ENCODE measurements at regions not wholly inside any gene's neighbourhood (a gene's known extent, or its start where the extent isn't known, plus 50 kb on each side); places are given as distances from the start of the nearest gene placed in this dataset.

DNA sequence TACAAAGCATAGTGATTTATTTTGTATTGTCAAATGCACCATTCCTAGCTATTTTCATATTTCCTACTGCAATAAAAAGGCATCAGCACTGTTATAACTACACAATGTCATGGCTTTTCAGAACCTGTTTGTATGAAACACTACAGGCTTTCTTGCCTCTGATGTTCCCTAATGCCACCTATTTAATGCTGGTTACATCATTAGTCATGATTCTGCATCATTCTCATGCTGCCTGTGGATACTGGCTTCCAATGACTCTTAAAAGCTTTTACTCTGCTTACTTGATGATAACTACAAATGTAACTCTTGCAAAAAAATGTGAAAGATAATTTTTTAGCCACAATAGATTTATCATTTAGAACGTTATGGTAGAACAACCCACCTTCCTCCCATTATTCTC, 529.4 kb downstream of the HTR7 start:
- TF ChIP-seq EZH2phosphoT487 (IDR thresholded peaks at IDR 0.05; ENCODE audit: borderline replicate concordance, low read length), result no peak
- TF ChIP-seq, protein P1, sequence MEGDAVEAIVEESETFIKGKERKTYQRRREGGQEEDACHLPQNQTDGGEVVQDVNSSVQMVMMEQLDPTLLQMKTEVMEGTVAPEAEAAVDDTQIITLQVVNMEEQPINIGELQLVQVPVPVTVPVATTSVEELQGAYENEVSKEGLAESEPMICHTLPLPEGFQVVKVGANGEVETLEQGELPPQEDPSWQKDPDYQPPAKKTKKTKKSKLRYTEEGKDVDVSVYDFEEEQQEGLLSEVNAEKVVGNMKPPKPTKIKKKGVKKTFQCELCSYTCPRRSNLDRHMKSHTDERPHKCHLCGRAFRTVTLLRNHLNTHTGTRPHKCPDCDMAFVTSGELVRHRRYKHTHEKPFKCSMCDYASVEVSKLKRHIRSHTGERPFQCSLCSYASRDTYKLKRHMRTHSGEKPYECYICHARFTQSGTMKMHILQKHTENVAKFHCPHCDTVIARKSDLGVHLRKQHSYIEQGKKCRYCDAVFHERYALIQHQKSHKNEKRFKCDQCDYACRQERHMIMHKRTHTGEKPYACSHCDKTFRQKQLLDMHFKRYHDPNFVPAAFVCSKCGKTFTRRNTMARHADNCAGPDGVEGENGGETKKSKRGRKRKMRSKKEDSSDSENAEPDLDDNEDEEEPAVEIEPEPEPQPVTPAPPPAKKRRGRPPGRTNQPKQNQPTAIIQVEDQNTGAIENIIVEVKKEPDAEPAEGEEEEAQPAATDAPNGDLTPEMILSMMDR (conservative IDR thresholded peaks at IDR 0.05; ENCODE audit: low read depth, low read length), result no peak
- TF ChIP-seq EZH2 (IDR thresholded peaks at IDR 0.05; ENCODE audit: low read length, unreplicated experiment), result no peak
- no peak overlapping the region for H3K4me3 ChIP-seq (ENCODE audit: low read length)
- H3K79me2 ChIP-seq (ENCODE audit: low read length), result no peaks in the 10 kb centered on the region
- no peak overlapping the region for H2AFZ ChIP-seq (ENCODE audit: low read length)
- H3K27me3 ChIP-seq (ENCODE audit: low read length), result no peaks in the 10 kb centered on the region
- no peaks in the 10 kb centered on the region for H4K20me1 ChIP-seq (ENCODE audit: low read length)
- intact Hi-C loops (cut with micrococcal nuclease), result no loop called here
- H3K27ac ChIP-seq (ENCODE audit: low read length), result no peak overlapping the region
- no TSS peak for BruUV-seq (replicated peaks)
- no peaks in the 10 kb centered on the region for H3K36me3 ChIP-seq (ENCODE audit: low read depth, low read length)
- ATAC-seq (no peak), DNase-seq (no peak)
- H3K9me3 ChIP-seq (ENCODE audit: low read length), result no peaks in the 10 kb centered on the region
- 0 out of 2 replicates have a peak, but pooled peaks cover 9% of the 10 kb centered on the region for H3K4me1 ChIP-seq (ENCODE audit: insufficient read depth, low read length)
- no peak overlapping the region for H3K9ac ChIP-seq (ENCODE audit: low read length)
- ChIA-PET CTCF (no interaction called here), POLR2A (ENCODE audit: unreplicated experiment) (no interaction called here)
- no peak overlapping the region for H3K4me2 ChIP-seq (ENCODE audit: low read length)
- H3F3A ChIP-seq (ENCODE audit: low read length, unreplicated experiment), result no peaks in the 10 kb centered on the region
- H3K9me2 ChIP-seq (replicated peaks; ENCODE audit: low read length), result no peaks in the 10 kb centered on the region

DNA sequence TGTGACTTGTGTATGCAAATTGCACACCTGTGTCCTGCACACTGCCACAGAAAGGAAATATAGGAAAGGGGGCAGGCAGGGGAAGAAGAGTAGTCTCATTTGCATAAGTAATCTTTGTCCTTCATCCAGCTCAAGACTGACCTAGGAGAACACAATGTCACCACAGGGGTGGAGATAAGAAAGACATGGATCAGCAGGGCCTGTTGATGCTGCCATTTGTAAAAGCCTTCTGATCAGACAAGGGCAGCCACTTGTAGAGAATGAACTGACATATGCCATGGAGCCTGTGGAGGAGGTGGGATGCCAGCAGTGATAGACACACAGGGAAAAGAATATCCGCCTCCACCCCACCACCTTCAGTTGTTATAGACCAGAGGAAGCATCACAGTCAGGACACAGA, 528.9 kb downstream of the HTR7 start:
- Histone ChIP-seq H3K9ac (ENCODE audit: low read length) (no peak overlapping the region), H3K4me2 (ENCODE audit: low read length) (no peak overlapping the region), H3K4me3 (ENCODE audit: low read length) (no peak overlapping the region), H3K4me1 (ENCODE audit: insufficient read depth, low read length) (0 out of 2 replicates have a peak, but pooled peaks cover 9% of the 10 kb centered on the region), H3K9me3 (ENCODE audit: low read length) (no peaks in the 10 kb centered on the region), H3K9me2 (replicated peaks; ENCODE audit: low read length) (no peaks in the 10 kb centered on the region), H3K36me3 (ENCODE audit: low read depth, low read length) (no peaks in the 10 kb centered on the region), H3K79me2 (ENCODE audit: low read length) (no peaks in the 10 kb centered on the region), H4K20me1 (ENCODE audit: low read length) (no peaks in the 10 kb centered on the region), H2AFZ (ENCODE audit: low read length) (no peak overlapping the region), H3K27ac (ENCODE audit: low read length) (no peak overlapping the region), H3K27me3 (ENCODE audit: low read length) (no peaks in the 10 kb centered on the region), H3F3A (ENCODE audit: low read length, unreplicated experiment) (no peaks in the 10 kb centered on the region)
- no TSS peak for BruUV-seq (replicated peaks)
- CTCF ChIA-PET, result no interaction called here
- DNase-seq (no peak), ATAC-seq (no peak)
- intact Hi-C loops (cut with micrococcal nuclease), result no loop called here
- no peak for TF ChIP-seq EZH2phosphoT487 (IDR thresholded peaks at IDR 0.05; ENCODE audit: borderline replicate concordance, low read length)
- TF ChIP-seq EZH2 (IDR thresholded peaks at IDR 0.05; ENCODE audit: low read length, unreplicated experiment), result no peak
- TF ChIP-seq, protein P1 (conservative IDR thresholded peaks at IDR 0.05; ENCODE audit: low read depth, low read length), result no peak
- POLR2A ChIA-PET (ENCODE audit: unreplicated experiment), result no interaction called here

DNA sequence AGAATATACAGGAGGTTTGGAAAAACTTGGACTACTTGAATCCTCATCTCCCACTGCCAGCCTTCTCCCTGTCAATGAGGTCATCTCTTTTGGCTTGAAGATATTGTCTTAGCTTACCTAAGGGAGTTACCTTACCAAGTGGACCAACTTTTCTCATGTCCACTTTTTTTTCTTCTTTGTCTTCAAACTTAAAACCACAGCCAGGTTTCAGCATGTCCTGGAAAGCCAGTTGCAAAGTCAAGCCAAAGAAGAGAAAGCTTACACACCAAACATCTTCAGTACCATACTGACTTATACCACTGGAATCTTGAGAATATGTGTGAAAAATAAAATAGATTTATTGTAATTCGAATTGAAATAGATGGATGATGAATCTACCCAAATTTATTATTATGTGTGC, 520.5 kb downstream of the HTR7 start:
- TF ChIP-seq EZH2phosphoT487 (IDR thresholded peaks at IDR 0.05; ENCODE audit: borderline replicate concordance, low read length), result no peak
- TF ChIP-seq EZH2 (IDR thresholded peaks at IDR 0.05; ENCODE audit: low read length, unreplicated experiment), result no peak
- TF ChIP-seq, protein P1 (conservative IDR thresholded peaks at IDR 0.05; ENCODE audit: low read depth, low read length), result no peak
- H3K27ac ChIP-seq (ENCODE audit: low read length), result no peak overlapping the region
- H3K9ac ChIP-seq (ENCODE audit: low read length), result no peak overlapping the region
- no peaks in the 10 kb centered on the region for H3K27me3 ChIP-seq (ENCODE audit: low read length)
- H3K79me2 ChIP-seq (ENCODE audit: low read length), result no peaks in the 10 kb centered on the region
- H3K4me2 ChIP-seq (ENCODE audit: low read length), result no peak overlapping the region
- no peaks in the 10 kb centered on the region for H3F3A ChIP-seq (ENCODE audit: low read length, unreplicated experiment)
- no TSS peak for BruUV-seq (replicated peaks)
- DNase-seq, result no peak
- intact Hi-C loops (cut with micrococcal nuclease), result no loop called here
- H3K9me2 ChIP-seq (replicated peaks; ENCODE audit: low read length), result no peaks in the 10 kb centered on the region
- no peaks in the 10 kb centered on the region for H3K9me3 ChIP-seq (ENCODE audit: low read length)
- POLR2A ChIA-PET (ENCODE audit: unreplicated experiment), result no interaction called here
- no peaks in the 10 kb centered on the region for H3K4me1 ChIP-seq (ENCODE audit: insufficient read depth, low read length)
- H3K36me3 ChIP-seq (ENCODE audit: low read depth, low read length), result no peaks in the 10 kb centered on the region
- ATAC-seq, result no peak
- CTCF ChIA-PET, result no interaction called here
- no peak overlapping the region for H2AFZ ChIP-seq (ENCODE audit: low read length)
- H3K4me3 ChIP-seq (ENCODE audit: low read length), result no peak overlapping the region
- H4K20me1 ChIP-seq (ENCODE audit: low read length), result no peaks in the 10 kb centered on the region
